Liver (tissue), 3 donors: ENCODE measurements at regions not wholly inside any gene's neighbourhood (a gene's known extent, or its start where the extent isn't known, plus 50 kb on each side); places are given as distances from the start of the nearest gene placed in this dataset.

Source experiments
- ATF3 ChIP-seq: IDR thresholded peaks from 2 replicates; pipeline ENCODE4 v1.6.1; 2016; ENCODE audit warnings: antibody characterized with exemption
- CTCF ChIP-seq: fragments of 150-350 bp; IDR thresholded peaks from 2 replicates; pipeline ENCODE4 v1.5.1; 2017; ENCODE audit warnings: improper control_type of control experiment, low read depth, low read length; ENCODE audit not compliant: missing input control
- TAF1 ChIP-seq: conservative IDR thresholded peaks from 2 replicates; pipeline ENCODE4 v1.6.1; 2016; ENCODE audit warnings: antibody characterized with exemption, mild to moderate bottlenecking
- donor health status: healthy.
- donor health status: healthy.

- TF ChIP-seq CTCF, result no peak
- no peak for TF ChIP-seq TAF1
- TF ChIP-seq ATF3, result no peak
Observed at GRCh38 chr5:26719803-26720202, 318.6 kb downstream of the CDH9 start.
